NCI-H2227 (cell line): ENCODE measurements at regions not wholly inside any gene's neighbourhood (a gene's known extent, or its start where the extent isn't known, plus 50 kb on each side); places are given as distances from the start of the nearest gene placed in this dataset.
"Not testable (repeated sequence)": the region's sequence is repeated elsewhere in the genome, so short reads cannot be mapped to it uniquely, and the experiment has no call there.

Experiments
- DNase-seq: peaks from one replicate; lab custom pipeline; 2025; ENCODE audit not compliant: unreplicated experiment; lab: John Stamatoyannopoulos, UW

GRCh38 chr16:77488652-77489051 lies 53.8 kb upstream of the ADAMTS18 start:
- DNase-seq = no peak

- no peak for DNase-seq
Observed at GRCh38 chr16:77491091-77491490, 56.3 kb upstream of the ADAMTS18 start.

- no peak for DNase-seq
Observed at GRCh38 chr16:77496934-77497333, 62.1 kb upstream of the ADAMTS18 start.

DNA sequence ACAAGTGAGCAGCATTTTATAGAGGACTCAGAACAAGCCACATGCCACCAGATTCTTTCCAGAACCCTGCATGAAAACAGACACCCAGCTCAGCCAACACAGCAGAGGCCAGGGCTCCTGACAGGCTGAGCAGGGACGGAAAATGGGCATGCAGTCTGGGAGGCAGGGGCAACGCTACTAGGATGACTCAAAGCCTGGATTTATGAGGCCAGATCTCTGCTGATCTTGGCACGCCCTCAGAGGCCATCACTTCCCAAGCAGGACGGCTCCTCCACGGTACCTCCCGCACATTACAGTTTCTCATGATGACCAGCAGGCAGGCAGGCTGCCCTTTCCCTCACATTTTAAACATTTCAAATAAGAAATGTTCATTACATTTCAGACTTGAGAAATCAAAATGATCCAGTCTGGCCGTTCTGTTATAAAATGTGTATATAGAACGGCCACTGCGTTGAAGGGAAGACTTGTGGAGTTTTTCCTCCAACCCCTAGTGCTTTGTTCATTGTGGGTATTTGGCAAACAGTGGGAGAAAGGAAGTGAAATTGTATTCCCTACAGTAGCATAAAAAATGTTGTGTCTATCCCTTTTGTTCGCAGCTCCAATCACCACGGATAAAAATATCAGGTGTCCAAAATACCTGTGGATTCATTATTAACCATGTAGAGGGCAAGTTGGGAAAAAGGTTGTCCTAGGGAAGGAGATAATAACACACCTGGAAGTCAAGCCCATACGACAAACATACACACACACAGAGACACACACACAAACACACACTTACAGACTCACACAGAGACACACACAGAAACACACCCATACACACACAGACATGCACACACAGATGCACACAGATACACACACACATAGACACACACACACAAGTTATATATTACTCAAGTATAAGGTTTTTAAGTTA lies 64.8 kb upstream of the ADAMTS18 start:
- no peak for DNase-seq

DNA sequence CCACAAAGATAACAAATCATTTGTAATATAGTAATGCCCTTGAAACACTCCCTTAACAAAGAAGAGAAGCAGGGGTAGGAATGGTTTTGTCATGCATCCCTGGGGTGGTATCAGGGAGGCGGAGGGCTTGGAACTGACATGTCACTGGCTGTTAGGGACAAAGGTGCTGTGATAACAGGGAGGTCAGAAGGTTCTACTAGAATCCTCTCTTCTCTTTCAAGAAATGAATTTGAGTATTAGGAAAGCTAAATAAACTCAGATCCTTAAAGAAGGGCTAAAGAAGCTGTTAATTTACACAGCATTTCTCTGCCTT lies 65.4 kb upstream of the ADAMTS18 start:
- DNase-seq = no peak

- DNase-seq = no peak
Observed at GRCh38 chr16:77500934-77501664, 66.3 kb upstream of the ADAMTS18 start.

DNA sequence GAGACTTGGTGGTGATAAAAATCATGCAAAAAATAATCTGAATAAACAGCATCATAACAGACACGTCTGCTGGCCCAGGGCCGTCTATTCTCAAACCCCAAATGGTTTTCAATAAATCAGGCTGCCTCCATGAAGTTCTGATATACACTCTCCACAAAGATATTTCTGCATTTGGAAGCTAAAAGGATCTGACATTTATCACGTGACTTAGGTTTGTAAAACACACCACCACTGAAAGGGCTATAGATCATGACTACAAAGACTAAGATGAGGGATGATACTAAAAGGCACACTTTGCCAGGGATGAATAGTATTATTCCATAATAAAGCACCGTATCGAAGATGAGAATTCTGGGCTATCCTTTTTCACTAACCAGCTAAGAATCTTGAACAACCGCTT lies 67.6 kb upstream of the ADAMTS18 start:
- no peak for DNase-seq

- not testable (repeated sequence) for DNase-seq
Observed at GRCh38 chr16:77506492-77506891, 71.7 kb upstream of the ADAMTS18 start.

- no peak for DNase-seq
Observed at GRCh38 chr16:77509051-77509450, 74.2 kb upstream of the ADAMTS18 start.

GRCh38 chr16:77509796-77510195 lies 75.0 kb upstream of the ADAMTS18 start:
- no peak for DNase-seq

DNA sequence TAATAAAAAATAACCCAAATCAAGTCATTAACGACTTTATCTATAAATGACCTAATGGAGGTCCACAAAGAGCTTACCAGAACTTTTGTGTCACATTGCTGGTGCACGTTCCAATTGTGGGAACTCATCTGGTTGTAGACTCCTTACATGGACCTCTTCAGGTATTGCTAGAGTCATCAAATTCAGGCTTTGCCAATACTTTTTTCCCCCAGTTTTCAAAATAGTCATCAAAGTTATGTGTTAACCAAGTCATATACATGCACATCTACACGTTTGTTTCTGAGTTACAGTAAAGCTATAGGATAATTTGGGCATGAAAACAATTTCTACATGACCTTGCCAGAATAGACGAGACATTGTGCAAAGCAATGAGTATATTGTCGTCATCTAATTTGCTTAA lies 76.2 kb upstream of the ADAMTS18 start:
- no peak for DNase-seq

DNA sequence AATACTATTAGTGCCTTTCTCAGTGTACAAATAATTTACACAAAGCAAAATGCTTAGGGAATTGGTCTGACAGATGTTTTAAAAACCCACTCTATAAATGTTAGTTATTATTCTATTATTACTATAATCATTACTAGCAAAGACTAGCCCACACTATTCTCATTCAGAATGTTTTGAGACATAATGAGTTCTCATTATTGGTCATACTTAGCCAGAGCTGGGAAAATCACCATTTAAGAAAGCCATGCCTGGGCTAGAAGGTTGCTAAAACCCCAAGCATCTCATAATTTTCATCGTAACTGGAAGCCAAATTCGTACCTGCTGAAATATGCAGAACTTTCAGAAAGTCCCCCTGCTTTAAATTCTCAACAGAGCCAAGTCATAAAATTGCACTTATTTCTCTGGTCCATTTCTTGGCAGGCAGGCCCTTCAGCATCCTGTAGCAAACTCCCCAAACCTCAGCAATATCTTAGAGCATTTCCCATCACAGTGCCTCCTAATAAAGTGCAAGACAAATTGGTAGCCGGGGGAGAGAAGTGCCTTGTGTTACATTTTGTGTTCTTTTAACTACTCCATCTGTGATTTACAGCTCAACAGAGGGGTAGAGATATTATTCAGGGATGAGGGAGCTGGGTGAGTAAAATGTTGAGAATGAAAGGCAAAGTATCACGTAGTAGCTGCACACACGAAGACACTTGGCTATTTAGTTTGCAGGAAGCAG lies 79.8 kb upstream of the ADAMTS18 start:
- DNase-seq = no peak

GRCh38 chr16:77525226-77525625 lies 90.4 kb upstream of the ADAMTS18 start:
- not testable (repeated sequence) for DNase-seq

DNA sequence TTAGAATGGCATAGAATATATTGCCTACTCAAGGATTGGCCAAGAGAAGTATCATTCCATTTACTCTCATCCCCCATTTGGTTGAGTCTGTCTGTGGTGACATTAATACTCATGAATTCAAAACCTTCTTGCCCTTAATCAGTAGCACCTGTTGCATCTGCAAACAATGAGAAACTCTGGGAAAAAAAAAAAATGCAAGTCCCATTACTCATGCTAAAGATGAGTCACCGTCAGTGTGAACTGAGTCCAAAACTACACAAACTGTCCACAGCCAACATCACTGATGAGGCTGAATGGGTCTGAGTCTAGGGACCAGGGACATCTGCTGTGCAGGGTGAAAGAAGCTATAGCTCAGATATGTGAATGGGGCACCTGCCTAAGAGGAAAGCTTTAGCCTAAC lies 96.9 kb upstream of the ADAMTS18 start:
- DNase-seq = no peak

DNA sequence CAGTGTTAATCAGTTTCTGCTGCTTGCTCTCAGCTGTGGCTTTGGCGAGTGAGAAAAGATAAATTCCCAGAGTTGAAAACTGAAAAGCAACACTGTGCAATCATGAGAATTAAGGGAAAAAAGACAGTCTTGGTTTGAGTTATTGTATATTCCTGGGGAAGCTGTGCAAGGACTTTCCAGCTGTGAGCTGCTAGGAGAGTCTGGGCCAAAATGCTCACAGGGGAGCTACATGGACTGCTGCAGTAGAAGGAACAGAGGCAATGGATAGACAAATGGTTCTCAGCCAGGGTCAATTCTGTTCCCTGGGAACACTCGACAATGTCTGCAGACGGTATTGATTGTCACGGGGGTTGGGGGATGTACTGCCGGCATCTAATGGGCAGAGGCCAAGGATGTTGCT lies 102.0 kb upstream of the ADAMTS18 start:
- no peak for DNase-seq

GRCh38 chr16:77539421-77540034 lies 104.7 kb upstream of the ADAMTS18 start:
- DNase-seq = no peak

DNA sequence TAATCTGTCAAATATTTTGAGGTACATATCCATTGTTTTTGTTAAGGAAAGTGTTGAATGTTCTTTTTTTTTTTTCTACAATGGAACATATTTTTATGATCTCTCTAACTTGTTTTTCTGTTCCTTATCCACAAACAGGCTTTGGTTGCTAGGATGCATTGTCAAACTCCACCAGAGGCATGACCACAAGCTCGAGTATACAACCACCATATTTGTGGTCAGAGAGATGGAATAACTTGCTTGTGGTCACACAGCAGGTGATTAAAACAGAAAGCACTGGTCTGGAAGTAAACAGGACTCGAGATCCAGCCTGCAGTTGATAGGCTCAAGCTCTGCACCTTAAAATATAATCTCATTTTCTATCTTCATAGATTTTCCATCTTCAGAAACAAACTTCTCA lies 105.8 kb upstream of the ADAMTS18 start:
- DNase-seq = no peak

GRCh38 chr16:77541165-77541564 lies 106.3 kb upstream of the ADAMTS18 start:
- no peak for DNase-seq

GRCh38 chr16:77548151-77548550 lies 113.3 kb upstream of the ADAMTS18 start:
- no peak for DNase-seq

DNA sequence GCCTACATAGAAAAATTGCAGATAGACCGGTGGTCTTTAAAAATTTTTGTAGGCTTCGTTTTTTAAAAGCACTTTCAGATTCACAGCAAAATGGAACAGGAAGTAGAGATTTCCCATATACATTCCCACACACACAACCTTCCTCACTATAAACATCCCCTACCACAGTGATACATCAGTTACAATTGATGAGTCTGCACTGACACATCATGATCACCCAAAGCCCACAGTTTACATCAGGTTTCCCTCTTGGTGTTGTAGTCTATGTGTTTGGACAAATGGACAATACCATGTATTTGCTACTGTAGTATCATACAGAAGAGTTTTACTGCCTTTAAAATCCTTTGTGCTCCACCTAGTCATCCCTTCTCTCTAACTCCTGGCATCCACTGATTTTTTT lies 113.9 kb upstream of the ADAMTS18 start:
- no peak for DNase-seq

- no peak for DNase-seq
Observed at GRCh38 chr16:77549876-77550275, 115.0 kb upstream of the ADAMTS18 start.
